Frontal cortex (tissue), 3 donors: ENCODE measurements at regions not wholly inside any gene's neighbourhood (a gene's known extent, or its start where the extent isn't known, plus 50 kb on each side); places are given as distances from the start of the nearest gene placed in this dataset.

ENCODE experiments used
- DNase-seq, 2 donors: peaks; one replicate each; pipeline ENCODE4 v3.0.0; 2012; ENCODE audit warnings: low spot score in 2 of 2
- FAIRE-seq: peaks from 2 replicates; lab custom pipeline; 2012; peaks lifted over from hg19 to GRCh38; lab: Jason Lieb, UNC
- donor health status: control.
- donor health status: control.
- donor health status: control.

DNA sequence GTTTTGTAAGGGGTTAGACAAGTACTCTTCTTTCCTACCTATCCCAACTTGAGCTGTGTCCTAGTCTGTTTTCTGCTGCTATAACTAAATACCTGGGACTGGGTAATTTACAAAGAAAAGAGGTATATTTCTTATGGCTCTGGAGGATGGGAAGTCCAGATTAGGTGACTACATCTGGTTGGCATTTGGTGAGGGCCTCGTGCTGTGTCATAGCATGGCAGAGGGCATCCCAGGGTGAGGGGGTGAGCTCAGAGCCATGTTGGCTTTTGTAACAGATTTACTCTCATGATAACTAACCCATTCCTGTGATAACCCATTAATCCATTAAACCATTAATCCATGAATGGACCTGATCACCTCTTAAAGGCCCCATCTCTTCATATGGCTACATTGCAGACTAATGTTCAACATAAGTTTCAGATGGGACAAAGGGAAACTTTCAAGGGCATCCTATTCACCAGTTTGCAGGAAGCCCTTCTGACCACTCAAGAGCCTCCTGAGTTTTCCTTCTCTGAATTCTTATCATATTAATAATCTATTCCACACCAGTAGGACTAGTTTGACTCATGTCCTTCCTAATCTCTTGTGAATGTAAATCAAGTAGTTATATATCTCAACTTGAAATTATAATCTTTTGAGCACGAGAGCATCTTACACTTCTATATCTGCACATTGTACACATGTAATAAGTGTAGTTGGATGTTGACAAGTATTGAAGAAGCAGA is 185.7 kb upstream of the ZPLD1 start:
- no peak for DNase-seq
- FAIRE-seq = no peak

DNA sequence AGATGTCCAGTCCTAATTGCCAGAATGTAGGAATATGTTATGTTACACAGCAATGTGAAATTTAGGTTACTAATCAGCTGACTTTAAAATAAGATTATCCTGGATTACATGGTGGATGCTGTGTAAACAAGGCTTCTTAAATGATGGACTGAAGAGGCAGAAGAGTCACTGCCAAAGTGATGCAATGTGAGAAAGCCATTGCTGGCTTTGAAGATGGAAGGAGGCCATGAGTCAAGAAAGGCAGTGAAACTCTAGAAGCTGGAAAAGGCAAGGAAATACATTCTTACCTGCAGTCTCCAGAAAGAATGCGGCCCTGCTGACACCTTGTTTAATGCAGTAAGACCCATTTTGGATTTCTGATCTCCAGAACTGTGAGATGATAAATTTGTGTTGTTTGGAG is 179.1 kb upstream of the ZPLD1 start:
- no peak for DNase-seq
- no peak for FAIRE-seq

DNA sequence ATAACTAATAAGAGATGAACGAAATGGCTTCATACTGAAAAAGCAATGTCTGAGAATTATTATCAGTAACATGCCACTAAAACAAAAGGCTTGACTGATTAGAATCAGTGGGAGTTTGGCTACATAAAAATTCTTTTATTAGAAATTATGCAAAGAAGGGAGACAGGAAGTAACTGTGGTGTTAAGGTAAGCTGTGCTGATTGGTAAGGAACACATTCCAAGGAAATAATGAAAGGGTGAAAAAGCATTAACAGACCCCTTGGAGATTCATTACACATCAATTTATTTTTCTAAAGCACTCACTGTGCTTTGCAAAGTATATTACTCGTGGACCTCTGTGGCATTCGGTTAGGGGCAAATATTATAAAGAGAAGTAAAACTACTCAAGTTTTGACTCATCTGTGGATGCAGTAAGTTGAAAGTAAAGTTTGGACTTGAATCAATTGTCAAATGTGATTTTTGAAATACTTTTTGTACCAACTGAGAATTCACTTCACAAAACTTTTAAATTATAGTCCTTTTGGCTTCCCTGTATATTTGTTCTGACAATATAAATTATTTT is 176.1 kb upstream of the ZPLD1 start:
- no peak for DNase-seq
- FAIRE-seq = no peak

DNA sequence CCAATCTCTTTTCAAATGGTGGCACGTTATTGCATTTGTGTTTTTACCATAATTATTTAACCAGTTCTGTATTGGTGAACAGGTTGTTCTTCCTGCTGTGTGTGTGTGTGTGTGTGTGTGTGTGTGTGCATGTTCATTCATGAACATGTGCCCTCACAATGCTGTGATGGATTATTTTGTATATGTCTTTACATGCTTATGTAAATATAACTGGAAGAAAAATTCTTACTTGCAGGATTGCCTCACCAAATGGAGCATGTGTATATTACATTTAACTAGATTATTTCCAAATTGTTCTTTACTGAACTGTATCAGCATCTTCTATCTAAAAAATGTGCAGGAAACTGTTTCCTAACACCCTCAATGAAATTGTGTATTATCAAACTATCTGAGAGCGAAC is 175.2 kb upstream of the ZPLD1 start:
- no peak for FAIRE-seq
- no peak for DNase-seq

DNA sequence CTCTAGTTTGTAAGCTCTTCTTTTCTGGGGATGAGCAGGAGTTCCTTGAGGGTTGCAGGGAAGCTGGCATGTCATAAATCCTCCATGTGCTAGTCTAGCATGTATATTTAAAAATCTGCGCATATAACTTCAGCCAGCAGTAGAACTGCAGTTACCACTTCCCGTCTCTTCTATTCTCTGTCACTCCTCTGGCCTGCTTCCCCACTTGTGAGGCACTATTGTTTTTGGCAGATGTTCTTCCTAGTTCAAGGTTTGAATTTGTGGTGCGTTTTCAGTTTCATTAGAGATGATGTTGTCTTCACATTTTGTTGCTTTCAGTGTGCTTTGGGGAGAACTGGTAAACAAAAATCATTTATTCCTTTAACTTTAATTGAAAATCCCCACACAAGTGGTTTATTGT is 169.1 kb upstream of the ZPLD1 start:
- no peak for FAIRE-seq
- DNase-seq = no peak

DNA sequence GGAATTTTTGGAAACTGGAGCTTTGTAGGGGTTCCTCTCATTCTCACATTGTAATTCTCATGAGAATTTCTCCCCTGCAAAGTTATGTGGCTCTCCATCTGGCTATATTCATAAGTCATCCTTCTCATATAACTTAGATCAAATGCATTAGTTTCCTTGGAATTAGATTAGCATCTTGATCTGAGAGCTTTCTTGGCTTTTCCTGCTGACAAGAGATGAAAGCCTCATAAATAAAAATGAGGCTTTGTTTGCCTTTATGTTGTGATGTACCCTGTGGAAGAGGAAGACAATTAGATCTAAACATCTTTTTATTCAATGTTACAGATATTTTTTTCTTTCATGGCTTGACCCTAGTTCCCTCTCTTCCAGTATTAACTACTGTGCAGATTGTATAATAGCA is 165.4 kb upstream of the ZPLD1 start:
- DNase-seq = no peak
- no peak for FAIRE-seq

DNA sequence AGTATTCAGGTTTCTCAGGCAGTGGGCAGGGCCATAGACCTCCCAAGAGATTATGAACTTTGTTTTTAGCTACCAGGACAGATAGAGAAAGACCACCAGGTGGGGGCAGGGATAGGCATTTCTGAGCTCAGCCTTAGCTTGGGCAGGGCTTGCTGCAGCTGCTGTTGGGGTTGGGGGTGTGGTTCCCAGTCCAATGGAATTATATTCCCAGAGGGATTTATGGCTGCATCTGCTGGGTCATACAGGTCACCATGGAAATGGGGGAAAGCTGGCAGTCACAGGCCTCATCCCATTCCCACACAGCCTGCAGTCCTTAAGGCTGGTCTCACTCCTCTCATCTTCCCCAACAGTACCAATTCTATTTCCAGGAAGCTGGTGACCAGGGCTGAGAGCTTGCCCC is 144.6 kb upstream of the ZPLD1 start:
- FAIRE-seq = no peak
- no peak for DNase-seq

DNA sequence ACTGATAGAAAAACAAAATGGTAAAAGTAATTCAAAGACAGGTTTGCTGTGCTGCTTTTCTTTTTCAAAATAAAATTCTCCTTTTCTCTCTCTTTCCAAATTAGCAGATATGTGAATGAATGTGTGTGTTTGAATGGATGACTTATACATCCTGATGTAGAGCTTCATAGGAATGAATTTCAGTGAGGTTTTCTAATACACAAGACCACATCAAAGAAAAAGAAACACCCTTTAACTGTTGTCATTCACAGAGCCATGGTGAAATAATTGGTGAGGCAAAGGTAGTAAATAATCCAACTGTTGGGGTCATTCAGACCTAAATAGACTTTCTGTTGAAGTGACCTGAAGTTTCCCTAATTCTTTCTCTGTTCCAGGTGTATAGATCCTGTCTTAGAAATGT is 139.1 kb upstream of the ZPLD1 start:
- DNase-seq (no peak), FAIRE-seq (no peak)

DNA sequence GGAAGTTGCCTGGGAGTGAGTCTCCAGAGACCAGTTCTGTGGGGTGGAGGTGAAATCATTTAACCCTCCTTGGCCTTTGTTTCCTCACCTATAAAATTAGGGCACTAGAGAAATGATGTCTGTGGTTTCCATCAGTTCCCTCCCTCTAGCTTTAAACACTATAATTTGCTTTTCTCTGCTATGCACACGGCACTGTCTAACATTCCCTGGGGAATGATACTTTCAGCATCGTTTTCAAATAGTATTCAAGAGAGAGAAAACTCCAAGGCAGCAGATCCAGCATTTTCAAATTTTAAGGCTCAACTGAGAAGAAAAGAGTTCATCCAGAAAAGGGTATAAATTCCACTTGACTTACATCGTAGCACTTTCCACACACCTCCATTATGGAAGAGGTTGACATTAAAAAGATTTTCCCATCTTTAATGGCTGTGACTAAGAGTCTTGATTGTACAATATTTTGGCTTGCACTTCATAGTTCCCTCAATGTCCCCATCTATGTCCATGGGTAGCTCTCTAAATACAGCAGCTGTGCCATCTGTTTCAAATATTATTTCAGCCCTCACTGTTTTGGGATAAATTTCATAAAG is 137.7 kb upstream of the ZPLD1 start:
- FAIRE-seq = no peak
- no peak for DNase-seq

DNA sequence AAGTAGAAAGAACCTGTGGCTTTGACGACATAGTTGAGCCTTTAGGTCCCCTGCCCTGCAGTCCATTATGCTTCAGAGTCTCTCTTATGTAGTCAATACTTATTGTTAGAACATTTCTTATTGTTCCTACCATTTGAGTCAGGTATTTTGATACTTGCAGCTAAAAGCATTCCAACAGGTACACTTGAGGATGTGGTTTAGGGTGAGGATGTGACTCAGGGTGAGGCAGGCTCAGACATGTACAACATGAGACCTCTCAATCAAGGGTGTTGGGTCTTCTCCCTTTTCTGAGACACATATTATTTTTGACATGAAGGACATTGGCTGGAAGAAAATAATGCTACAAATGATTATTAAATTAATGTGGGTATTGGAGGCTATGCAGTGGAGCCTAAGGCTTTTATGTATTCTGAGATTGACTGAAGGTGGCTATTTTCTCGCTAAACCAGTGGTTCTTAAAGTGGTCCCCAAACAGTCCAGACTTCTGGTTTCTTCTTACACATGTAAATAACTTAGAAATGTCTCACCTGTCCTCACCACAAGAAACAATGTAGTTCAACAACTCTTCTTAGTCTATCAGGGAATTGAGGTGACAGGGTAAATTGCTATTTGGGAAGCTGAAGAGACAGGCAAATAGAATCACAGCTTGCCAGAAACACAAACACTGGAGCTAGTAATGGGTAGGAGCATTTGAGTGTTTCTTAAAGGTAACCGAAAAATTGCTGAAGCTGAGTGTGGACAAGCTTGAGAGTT is 135.5 kb upstream of the ZPLD1 start:
- DNase-seq (no peak), FAIRE-seq (no peak)

DNA sequence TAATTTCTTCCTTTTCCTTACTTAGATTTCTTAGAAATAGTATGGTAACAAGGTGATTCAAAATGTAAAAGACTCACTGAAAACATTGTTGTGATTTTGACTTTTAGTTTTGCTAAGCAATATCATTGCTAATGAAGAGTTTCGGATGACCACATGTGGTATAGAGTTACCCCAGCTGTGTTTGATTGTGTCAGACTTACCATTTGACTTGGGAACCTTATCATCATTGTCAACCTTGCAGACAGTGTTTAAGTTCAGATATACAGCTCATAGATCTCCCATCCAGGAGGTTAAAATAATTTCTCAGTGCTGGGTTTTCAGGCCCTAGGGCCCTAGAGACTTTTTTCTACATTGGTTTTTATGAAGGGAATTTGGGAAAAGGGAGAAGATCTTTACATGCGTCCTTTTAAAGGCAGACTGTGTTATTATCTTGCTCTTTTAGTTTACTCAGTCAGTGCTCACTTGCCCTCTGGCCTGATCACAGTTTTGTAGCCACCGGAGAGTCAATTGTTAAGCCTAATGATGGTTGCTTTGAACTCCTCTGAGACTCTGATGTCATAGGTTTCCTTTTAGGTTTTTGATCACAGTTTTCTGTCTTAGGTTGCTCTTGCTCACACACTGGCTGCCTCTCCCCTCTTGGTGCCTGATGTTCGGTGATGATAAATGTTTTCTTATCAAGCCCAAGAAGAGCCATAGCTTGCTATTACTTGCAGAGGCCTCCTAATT is 133.5 kb upstream of the ZPLD1 start:
- FAIRE-seq (no peak), DNase-seq (no peak)

DNA sequence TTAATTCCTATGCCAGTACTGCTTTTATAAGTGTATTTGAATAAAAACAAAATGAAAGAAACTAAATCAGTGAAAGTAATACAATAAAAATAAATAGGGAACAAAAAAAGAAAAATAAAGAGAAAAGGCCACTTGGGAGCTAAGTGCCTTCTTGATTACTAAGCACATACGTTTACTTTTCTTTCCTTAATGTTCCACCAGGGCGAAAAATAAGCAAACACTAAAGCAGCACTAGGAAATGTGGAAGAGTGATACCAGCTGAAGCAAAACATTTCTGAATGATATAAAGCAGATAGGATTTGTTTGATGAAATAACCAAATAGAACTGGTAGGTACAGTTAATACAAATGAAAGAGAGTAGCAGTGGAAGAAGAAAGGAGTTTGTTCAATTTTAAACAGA is 132.8 kb upstream of the ZPLD1 start:
- DNase-seq (no peak), FAIRE-seq (no peak)

DNA sequence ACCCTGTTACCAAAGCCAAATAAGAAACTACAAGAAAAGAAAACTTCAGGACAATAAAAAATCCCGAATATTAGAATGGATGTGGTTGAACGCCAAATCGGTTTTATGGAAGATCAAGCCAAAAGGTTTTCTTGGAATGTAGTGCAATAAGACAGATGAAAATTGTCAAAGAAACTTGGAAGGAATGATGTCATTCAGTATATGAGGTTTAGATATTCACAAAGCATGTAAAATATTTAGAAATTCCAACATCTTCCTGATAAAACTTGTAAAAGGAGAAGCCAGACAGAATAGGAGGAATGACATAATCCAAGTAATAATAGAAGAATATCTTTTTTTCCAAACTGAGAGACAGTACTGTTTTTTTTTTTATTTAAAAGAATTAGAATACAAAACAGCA is 130.3 kb upstream of the ZPLD1 start:
- FAIRE-seq (no peak), DNase-seq (no peak)

DNA sequence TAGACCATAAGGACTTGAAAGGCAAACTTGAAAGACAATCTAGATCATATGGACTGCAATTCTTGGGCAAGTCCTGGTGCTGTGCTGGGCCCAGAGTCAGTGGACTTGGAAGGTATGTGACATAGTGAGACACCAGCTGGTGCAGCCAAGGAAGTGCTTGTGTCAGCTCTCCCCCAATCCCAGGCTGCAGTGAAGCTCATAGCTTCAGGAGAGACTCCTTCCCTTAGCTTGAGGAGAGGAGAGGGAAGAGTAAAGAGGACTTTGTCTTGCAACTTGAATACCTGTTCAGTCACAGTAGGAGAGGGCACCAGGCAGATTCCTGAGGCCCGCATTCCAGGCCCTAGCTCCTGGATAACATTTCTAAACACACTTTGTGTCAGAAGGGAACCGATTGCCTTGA is 127.4 kb upstream of the ZPLD1 start:
- FAIRE-seq = no peak
- DNase-seq = no peak

DNA sequence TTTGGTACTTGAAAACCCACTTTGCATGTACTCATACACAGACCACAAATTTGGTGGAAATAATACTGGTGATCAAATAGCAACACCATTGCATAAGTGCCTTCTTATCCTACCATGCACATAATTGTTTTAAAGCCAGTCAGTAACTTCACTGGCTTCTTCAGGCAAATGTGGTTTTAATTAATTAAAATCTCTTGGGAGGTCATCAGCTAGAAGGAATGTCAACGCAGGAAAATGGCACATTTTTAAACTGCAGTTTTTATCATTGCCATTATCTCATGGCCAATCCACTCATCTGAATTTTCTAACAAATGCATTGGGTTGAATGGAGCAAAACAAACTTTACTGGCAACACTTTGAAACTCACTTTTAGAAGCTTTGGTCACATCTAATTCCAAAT is 105.7 kb upstream of the ZPLD1 start:
- no peak for FAIRE-seq
- DNase-seq = no peak

DNA sequence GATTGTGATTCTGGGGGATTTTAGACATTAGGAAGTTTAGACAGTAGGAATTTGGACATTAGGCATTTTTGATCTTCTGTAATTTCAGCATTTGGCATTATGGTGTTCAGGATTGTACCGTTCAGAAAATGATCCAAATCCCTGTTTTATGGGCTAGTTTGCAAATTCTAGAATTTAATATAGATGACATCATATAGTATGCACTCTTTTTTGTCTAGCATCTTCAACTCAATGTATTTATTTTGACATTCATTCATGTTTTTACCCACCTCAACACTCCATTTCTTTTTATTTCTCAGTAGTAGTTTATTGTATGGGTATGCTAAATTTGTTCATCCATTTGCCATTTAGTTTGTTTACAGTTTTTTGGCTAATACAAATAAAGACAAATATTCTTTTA is 105.3 kb upstream of the ZPLD1 start:
- no peak for FAIRE-seq
- no peak for DNase-seq

DNA sequence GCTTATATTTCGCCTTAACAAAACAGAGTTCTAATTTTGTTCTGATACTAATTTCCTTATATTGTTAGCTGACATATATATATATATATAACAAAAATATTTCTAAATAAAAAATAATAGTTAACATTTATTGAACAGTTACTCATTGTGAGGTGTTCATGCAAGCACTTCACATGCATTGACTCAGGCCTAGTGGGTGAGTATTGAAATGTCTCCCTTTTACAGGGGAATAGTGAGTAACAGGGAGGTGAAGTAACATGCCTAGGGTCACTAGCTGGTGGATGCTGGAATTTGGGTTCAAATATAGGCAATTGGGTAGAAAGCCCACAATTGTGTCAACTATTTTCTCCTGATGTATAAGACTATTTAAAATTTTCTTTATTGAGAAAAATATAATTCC is 102.6 kb upstream of the ZPLD1 start:
- FAIRE-seq (no peak), DNase-seq (no peak)

DNA sequence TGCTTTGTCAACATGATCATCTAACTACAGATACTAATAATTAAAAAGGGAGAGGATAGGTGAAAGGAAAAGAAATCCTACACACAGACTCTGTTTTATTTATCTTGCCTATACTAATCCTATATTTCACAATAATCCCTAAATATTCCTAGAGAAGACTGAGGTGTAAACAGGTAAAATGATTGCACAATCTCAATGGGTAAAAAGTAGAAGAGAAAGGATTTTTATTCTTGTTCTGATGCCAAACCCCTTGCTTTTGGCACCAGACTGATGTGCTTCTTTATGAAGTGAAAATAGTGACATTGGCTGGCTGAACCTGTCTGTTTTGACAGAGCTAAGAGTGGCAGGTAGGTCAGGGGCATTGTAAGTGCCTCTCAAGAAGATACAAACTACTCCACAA is 101.9 kb upstream of the ZPLD1 start:
- FAIRE-seq (no peak), DNase-seq (no peak)

DNA sequence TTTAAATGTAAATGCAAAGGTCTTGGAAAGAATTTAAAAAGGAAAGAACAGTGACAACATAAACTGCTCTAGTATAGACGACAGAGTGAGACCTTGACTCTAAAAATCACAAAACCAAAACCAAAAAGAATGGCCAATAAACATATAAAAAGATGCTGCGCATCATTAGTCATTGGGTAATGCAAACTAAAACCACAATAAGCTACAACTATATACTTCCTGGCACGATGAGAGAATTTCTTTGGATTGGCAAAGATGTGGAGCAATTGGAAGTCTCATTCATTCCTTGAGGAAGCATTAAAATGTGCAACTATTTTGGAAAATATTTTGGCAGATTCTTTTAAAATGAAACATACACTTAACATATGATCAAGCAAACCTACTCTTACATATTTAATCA is 98.7 kb upstream of the ZPLD1 start:
- FAIRE-seq = no peak
- no peak for DNase-seq

DNA sequence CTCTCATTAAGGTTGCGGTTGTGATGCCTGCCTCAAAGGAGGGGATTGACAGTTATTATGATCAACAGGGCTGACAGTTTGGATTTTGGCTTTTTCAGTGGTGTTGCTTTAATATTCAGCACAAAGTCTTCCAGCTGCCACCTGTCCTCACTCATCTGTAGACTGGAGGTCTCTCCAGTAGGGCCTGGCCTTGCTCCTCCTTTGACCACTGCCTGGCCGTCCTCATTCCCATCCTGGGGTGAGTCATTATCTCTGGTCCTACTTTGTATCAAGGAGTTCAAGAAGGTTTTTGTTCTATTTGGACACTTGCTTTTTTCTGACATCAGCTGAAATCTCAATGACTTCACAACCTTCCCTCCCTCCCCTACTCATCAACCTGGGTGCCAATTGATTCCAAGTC is 95.1 kb upstream of the ZPLD1 start:
- no peak for FAIRE-seq
- DNase-seq = no peak

DNA sequence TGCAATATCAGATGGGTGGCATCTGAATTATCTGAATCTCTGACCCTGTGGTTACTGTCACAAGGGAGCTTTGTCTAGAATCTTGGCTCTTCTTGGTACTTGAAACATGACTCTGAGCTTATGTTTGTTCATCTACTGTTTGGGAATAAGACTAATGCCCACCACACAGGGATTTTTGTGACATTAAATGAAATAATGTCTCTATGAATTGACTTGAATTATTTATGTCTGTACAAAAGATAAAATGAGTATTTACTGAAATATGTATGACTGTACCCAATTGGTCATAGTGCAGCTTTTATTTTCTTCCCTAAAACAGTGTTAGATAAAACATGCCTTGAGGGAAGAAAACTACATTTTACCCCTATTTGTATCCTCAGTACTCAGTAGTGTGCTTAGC is 87.9 kb upstream of the ZPLD1 start:
- DNase-seq = no peak
- FAIRE-seq = no peak
